Stimulated activated naive CD8-positive, alpha-beta T cell treated with anti-CD3 and anti-CD28 coated beads, Interleukin-15, amount 100 ng/mL, for 72 hours (primary cell): ENCODE measurements at regions not wholly inside any gene's neighbourhood (a gene's known extent, or its start where the extent isn't known, plus 50 kb on each side); places are given as distances from the start of the nearest gene placed in this dataset.
"Not testable (repeated sequence)": the region's sequence is repeated elsewhere in the genome, so short reads cannot be mapped to it uniquely, and the experiment has no call there.

Experiments used
- ATAC-seq: fragments of 150-1000 bp; cut with Tn5 transposase; 2 replicates; pipeline ENCODE4 v1.10.0; 2021; ENCODE audit warnings: mild to moderate bottlenecking, moderate library complexity
- DNase-seq, 2 donors: peaks; one replicate each; pipeline ENCODE4 v3.0.0; 2021 to 2022
- H3K27ac Mint-ChIP-seq, 2 donors: one replicate each; pipeline ENCODE4 v1.8.0; 2022; ENCODE audit warnings: mild to moderate bottlenecking in 2 of 2, mixed read lengths in 2 of 2, moderate library complexity in 2 of 2
- H3K27me3 Mint-ChIP-seq: one replicate; pipeline ENCODE4 v1.8.0; 2022; ENCODE audit warnings: mixed read lengths
- H3K4me1 Mint-ChIP-seq: one replicate; pipeline ENCODE4 v1.8.0; 2022; ENCODE audit warnings: mild to moderate bottlenecking, mixed read lengths
- H3K4me3 Mint-ChIP-seq, 2 donors: one replicate each; pipeline ENCODE4 v1.8.0; 2022; ENCODE audit warnings: mild to moderate bottlenecking in 2 of 2, mixed read lengths in 2 of 2, moderate library complexity in 1 of 2
- H3K9me3 Mint-ChIP-seq, 2 donors: one replicate each; pipeline ENCODE4 v1.8.0; 2022; ENCODE audit warnings: mixed read lengths in 2 of 2

- H3K4me3 Mint-ChIP-seq = no peak overlapping the region
- no peak for DNase-seq
These were observed 144.2 kb downstream of the RTP5 start for GRCh38 chr2:242013771-242014170.

GRCh38 chr2:242015108-242016065 is 145.9 kb downstream of the RTP5 start:
- Mint-ChIP-seq H3K4me3 (no peak overlapping the region), H3K9me3 (peaks cover 0 to 6% of the 10 kb centered on the region in 2 donors), H3K27ac (no peak overlapping the region), H3K27me3 (peaks cover 4% of the 10 kb centered on the region), H3K4me1 (peaks cover 14% of the 10 kb centered on the region)
- DNase-seq (no peak), ATAC-seq (no peak)

More at GRCh38 chr2:242013771-242014170, 144.2 kb downstream of the RTP5 start:
- peaks cover 0 to 4% of the 10 kb centered on the region in 2 donors for H3K9me3 Mint-ChIP-seq
- no peaks in the 10 kb centered on the region for H3K27me3 Mint-ChIP-seq
- ATAC-seq = no peak
- H3K4me1 Mint-ChIP-seq = peaks cover 10% of the 10 kb centered on the region
- no peak overlapping the region for H3K27ac Mint-ChIP-seq

GRCh38 chr2:242017086-242017485 is 147.6 kb downstream of the RTP5 start:
- H3K27me3 Mint-ChIP-seq = peaks cover 10% of the 10 kb centered on the region
- no peak for DNase-seq

GRCh38 chr2:242018416-242018815 is 148.9 kb downstream of the RTP5 start:
- peaks cover 10% of the 10 kb centered on the region for H3K27me3 Mint-ChIP-seq
- H3K27ac Mint-ChIP-seq, H3K4me3 Mint-ChIP-seq, H3K4me1 Mint-ChIP-seq, ATAC-seq, DNase-seq, H3K9me3 Mint-ChIP-seq: not testable (repeated sequence)

More at GRCh38 chr2:242017086-242017485, 147.6 kb downstream of the RTP5 start:
- H3K4me3 Mint-ChIP-seq = no peak overlapping the region
- H3K27ac Mint-ChIP-seq = no peak overlapping the region
- peaks cover 0 to 6% of the 10 kb centered on the region in 2 donors for H3K9me3 Mint-ChIP-seq
- ATAC-seq = no peak
- H3K4me1 Mint-ChIP-seq = peaks cover 9% of the 10 kb centered on the region

- Mint-ChIP-seq H3K9me3 (peaks cover 0 to 7% of the 10 kb centered on the region in 2 donors), H3K27me3 (peaks cover 10% of the 10 kb centered on the region), H3K4me3 (no peak overlapping the region), H3K27ac (no peak overlapping the region), H3K4me1 (peaks cover 9% of the 10 kb centered on the region)
- DNase-seq (no peak), ATAC-seq (no peak)
These were observed 149.8 kb downstream of the RTP5 start for GRCh38 chr2:242019344-242019743.

- peaks cover 9% of the 10 kb centered on the region for H3K4me1 Mint-ChIP-seq
- H3K27me3 Mint-ChIP-seq = peaks cover 10% of the 10 kb centered on the region
- ATAC-seq (no peak), DNase-seq (no peak)
- H3K9me3 Mint-ChIP-seq = peaks cover 0 to 15% of the 10 kb centered on the region in 2 donors
- H3K27ac Mint-ChIP-seq = no peak overlapping the region
- H3K4me3 Mint-ChIP-seq = no peak overlapping the region
These were observed 150.9 kb downstream of the RTP5 start for GRCh38 chr2:242020196-242021004.

- peaks cover 10% of the 10 kb centered on the region for H3K27me3 Mint-ChIP-seq
- H3K27ac Mint-ChIP-seq = peak overlapping the region; percentile 21 to 57
- peaks cover 9% of the 10 kb centered on the region for H3K4me1 Mint-ChIP-seq
- H3K4me3 Mint-ChIP-seq = no peak overlapping the region
- ATAC-seq (no peak), DNase-seq (no peak)
- peaks cover 0 to 15% of the 10 kb centered on the region in 2 donors for H3K9me3 Mint-ChIP-seq
These were observed 153.2 kb downstream of the RTP5 start for GRCh38 chr2:242022550-242023290.

- DNase-seq (no peak), ATAC-seq (no peak)
- Mint-ChIP-seq H3K4me1 (peaks cover 16% of the 10 kb centered on the region), H3K27me3 (peaks cover 10% of the 10 kb centered on the region), H3K9me3 (peaks cover 6 to 9% of the 10 kb centered on the region in 2 donors), H3K4me3 (no peak overlapping the region), H3K27ac (no peak overlapping the region)
These were observed 155.3 kb downstream of the RTP5 start for GRCh38 chr2:242024751-242025355.

GRCh38 chr2:242027676-242028450 is 158.3 kb downstream of the RTP5 start:
- Mint-ChIP-seq H3K27me3 (no peaks in the 10 kb centered on the region), H3K4me3 (no peak overlapping the region), H3K9me3 (peaks cover 6 to 9% of the 10 kb centered on the region in 2 donors), H3K27ac (no peak overlapping the region), H3K4me1 (peaks cover 36% of the 10 kb centered on the region)
- DNase-seq (no peak), ATAC-seq (no peak)

- ATAC-seq (no peak), DNase-seq (no peak)
- Mint-ChIP-seq H3K27ac (no peak overlapping the region), H3K9me3 (peaks cover 5 to 6% of the 10 kb centered on the region in 2 donors), H3K4me1 (peaks cover 45% of the 10 kb centered on the region), H3K27me3 (no peaks in the 10 kb centered on the region), H3K4me3 (no peak overlapping the region)
These were observed 160.1 kb downstream of the RTP5 start for GRCh38 chr2:242029422-242030225.

DNA sequence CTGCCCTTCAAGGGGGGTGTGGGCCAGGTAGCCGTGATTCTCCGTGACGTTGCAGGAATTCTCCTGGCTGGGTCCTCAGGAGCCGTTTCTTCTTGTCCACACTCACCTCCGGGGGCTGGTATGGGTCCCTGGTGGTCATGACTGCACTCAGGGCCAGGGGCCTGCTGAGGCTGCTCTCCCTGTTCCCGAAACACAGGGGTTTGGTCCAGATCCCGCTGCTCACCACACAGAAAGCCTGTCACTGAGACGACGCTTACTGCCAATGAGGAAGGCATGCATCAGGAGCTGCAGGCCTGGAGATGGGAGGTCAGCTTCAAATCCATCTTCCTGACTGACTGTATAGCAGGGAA is 160.7 kb downstream of the RTP5 start:
- no peak for ATAC-seq
- Mint-ChIP-seq H3K27ac (no peak overlapping the region), H3K27me3 (no peaks in the 10 kb centered on the region), H3K4me3 (no peak overlapping the region), H3K9me3 (peaks cover 0 to 6% of the 10 kb centered on the region in 2 donors), H3K4me1 (peaks cover 45% of the 10 kb centered on the region)
- DNase-seq = no peak

DNA sequence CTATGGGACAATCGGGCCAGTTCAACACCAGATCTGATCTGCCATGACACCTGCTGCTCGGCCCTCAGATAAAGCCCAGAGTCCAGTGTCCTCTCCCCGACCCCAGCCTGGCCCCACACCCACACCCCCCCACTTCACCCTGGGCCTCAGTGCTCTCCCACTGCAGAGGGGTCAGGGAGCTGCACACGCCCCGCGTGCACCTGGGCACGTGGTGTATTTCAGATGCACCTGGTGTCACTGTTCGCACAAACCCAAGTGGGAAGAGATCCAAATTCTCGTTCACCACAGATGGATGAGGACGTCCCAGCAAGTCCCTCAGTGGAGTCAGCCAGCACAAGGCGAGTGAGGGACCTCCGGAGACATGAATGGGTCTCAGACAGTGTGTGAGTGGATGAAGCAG is 161.3 kb downstream of the RTP5 start:
- peaks cover 0 to 6% of the 10 kb centered on the region in 2 donors for H3K9me3 Mint-ChIP-seq
- no peak for DNase-seq
- no peak for ATAC-seq
- H3K27me3 Mint-ChIP-seq = no peaks in the 10 kb centered on the region
- H3K4me1 Mint-ChIP-seq = peaks cover 45% of the 10 kb centered on the region
- peak overlapping the region; percentile 71 to 87 for H3K4me3 Mint-ChIP-seq
- H3K27ac Mint-ChIP-seq = no peak overlapping the region

- DNase-seq (peak; percentile 35 to 44), ATAC-seq (peak; percentile 95)
- H3K27me3 Mint-ChIP-seq = no peaks in the 10 kb centered on the region
- peaks cover 45% of the 10 kb centered on the region for H3K4me1 Mint-ChIP-seq
- H3K4me3 Mint-ChIP-seq = peak overlapping the region; percentile 71 to 87
- peak overlapping the region; percentile 9 to 83 for H3K27ac Mint-ChIP-seq
- H3K9me3 Mint-ChIP-seq = peaks cover 0 to 6% of the 10 kb centered on the region in 2 donors
These were observed 162.0 kb downstream of the RTP5 start for GRCh38 chr2:242031481-242032019.
